K562 (cell line): ENCODE measurements at regions not wholly inside any gene's neighbourhood (a gene's known extent, or its start where the extent isn't known, plus 50 kb on each side); places are given as distances from the start of the nearest gene placed in this dataset.
"Not testable (repeated sequence)": the region's sequence is repeated elsewhere in the genome, so short reads cannot be mapped to it uniquely, and the experiment has no call there.

Experiments
- ATAC-seq: fragments of 200-7000 bp; cut with Tn5 transposase; 3 replicates; pipeline ENCODE4 v1.9.1; 2020; ENCODE audit warnings: moderate library complexity
- BruUV-seq: library from RNA; stranded (reverse); fragments of 400-500 nt; replicated peaks from 2 replicates; lab custom pipeline; 2021; lab: Mats Ljungman, UMichigan
- CTCF ChIA-PET: fragments of 300-600 bp; formaldehyde crosslinking; extraction: SDS; loops from one replicate; lab custom pipeline; 2021; ENCODE audit warnings: low intra/inter-chr PET ratio; lab: Yijun Ruan, JAX
- POLR2A ChIA-PET: fragments of 300-600, 350-650 bp; sonication (Branson Sonifier 250); formaldehyde crosslinking; extraction: SDS; loops from one replicate; lab custom pipeline; 2021; ENCODE audit warnings: antibody characterized with exemption, inconsistent platforms; lab: Yijun Ruan, JAX
- DNase-seq, 4 experiments: peaks; one replicate each; pipeline versions ENCODE4 v3.0.0 to v3.0.0-alpha.2; 2011 to 2018; ENCODE audit warnings: low spot score in 3 of 4, mixed read lengths in 3 of 4; ENCODE audit errors: extremely low read depth in 1 of 4
- FAIRE-seq: peaks from 2 replicates; lab custom pipeline; 2011; peaks lifted over from hg19 to GRCh38; lab: Jason Lieb, UNC
- H2AFZ ChIP-seq: 2 replicates; pipeline ENCODE4 v1.6.0; 2011; ENCODE audit warnings: low read depth, low read length, control low read depth, inconsistent platforms
- H3K27ac ChIP-seq: fragments of 200-600 bp; 3 replicates; pipeline ENCODE4 v1.8.0; 2011; ENCODE audit warnings: low read depth, mild to moderate bottlenecking, control low read depth, inconsistent platforms, low read length, moderate library complexity, mixed read lengths; ENCODE audit errors: extremely low read depth
- H3K27me3 ChIP-seq, 2 experiments: fragments of 300-600 bp in 1 of 2; 2 replicates in 1 of 2; 3 replicates in 1 of 2; pipeline versions ENCODE4 v1.6.0 to v1.8.0; 2011; ENCODE audit warnings: inconsistent platforms in 2 of 2, low read length in 2 of 2, mild to moderate bottlenecking in 1 of 2, mixed read lengths in 1 of 2, moderate library complexity in 1 of 2; ENCODE audit not compliant: control insufficient read depth in 2 of 2, insufficient read depth in 2 of 2
- H3K36me3 ChIP-seq: fragments of 300-600 bp; 3 replicates; pipeline ENCODE4 v1.8.0; 2011; ENCODE audit warnings: mild to moderate bottlenecking, low read length, inconsistent platforms; ENCODE audit not compliant: control insufficient read depth, insufficient read depth
- H3K4me1 ChIP-seq, 2 experiments: fragments of 200-600 bp in 1 of 2; replicated peaks in 1 of 2; 2 replicates in 1 of 2; 3 replicates in 1 of 2; pipeline versions ENCODE4 v1.5.1 to v1.8.0; 2011; ENCODE audit warnings: inconsistent platforms in 2 of 2, low read length in 2 of 2, mild to moderate bottlenecking in 1 of 2, mixed read lengths in 1 of 2, moderate library complexity in 1 of 2; ENCODE audit not compliant: control insufficient read depth in 2 of 2, insufficient read depth in 2 of 2
- H3K4me2 ChIP-seq: 2 replicates; pipeline ENCODE4 v1.6.1; 2011; ENCODE audit warnings: low read length, control low read depth, inconsistent platforms, mixed read lengths; ENCODE audit not compliant: insufficient read depth
- H3K4me3 ChIP-seq: fragments of 200-600 bp; sonication (generic), shearing (Covaris generic); 2 replicates; pipeline ENCODE4 v1.5.1; 2016; ENCODE audit warnings: control low read depth, inconsistent platforms
- H3K79me2 ChIP-seq: fragments of 200-600 bp; 3 replicates; pipeline ENCODE4 v1.8.0; 2011; ENCODE audit warnings: low read length, inconsistent platforms; ENCODE audit not compliant: control insufficient read depth, insufficient read depth
- H3K9ac ChIP-seq, 2 experiments: 2 replicates each; pipeline versions ENCODE4 v1.6.0 to v1.6.1; 2011; ENCODE audit warnings: low read depth in 2 of 2, low read length in 2 of 2, control low read depth in 1 of 2, inconsistent platforms in 1 of 2, mild to moderate bottlenecking in 1 of 2, mixed read lengths in 1 of 2; ENCODE audit not compliant: insufficient read depth in 1 of 2
- H3K9me1 ChIP-seq: one replicate; pipeline ENCODE4 v1.6.0; 2011; ENCODE audit warnings: inconsistent platforms, mild to moderate bottlenecking, low read length, moderate library complexity; ENCODE audit not compliant: control insufficient read depth, insufficient read depth
- H3K9me3 ChIP-seq: replicated peaks from 2 replicates; pipeline ENCODE4 v1.5.1; 2011; ENCODE audit warnings: low read depth, low read length, inconsistent platforms; ENCODE audit not compliant: control insufficient read depth, insufficient read depth
- H4K20me1 ChIP-seq: replicated peaks from 2 replicates; pipeline ENCODE4 v1.6.1; 2011; ENCODE audit warnings: low read length, inconsistent platforms, mixed read lengths; ENCODE audit not compliant: control insufficient read depth, insufficient read depth
- WGBS: fragments of 100-300 bp; shearing (Covaris generic); methylation state at CpG from one replicate; pipeline ENCODE4 v1.1.6; 2016; ENCODE audit warnings: low coverage, mixed read lengths; ENCODE audit not compliant: insufficient coverage; ENCODE audit errors: missing lambda C conversion rate; 5-methylcytosine and 5-hydroxymethylcytosine counted together
- in situ Hi-C: fragments of 300-500 bp; cut with MboI; formaldehyde crosslinking; loops from 4 replicates; pipeline ENCODE4 v1.15.0; 2018; ENCODE audit warnings: inconsistent platforms, mixed read lengths
- intact Hi-C: fragments of 100-400 bp; cut with micrococcal nuclease; formaldehyde crosslinking; loops from 2 replicates; pipeline ENCODE4 v1.14.2; 2022
- TF ChIP-seq, protein P1 (sequence below): fragments of 450-650 bp; IDR thresholded peaks from 2 replicates; pipeline ENCODE4 v1.6.1; 2018; ENCODE audit not compliant: partially characterized antibody
- TF ChIP-seq, protein P2 (sequence below): fragments of 200-800 bp; sonication (Bioruptor generic); IDR thresholded peaks from 2 replicates; pipeline ENCODE4 v1.6.1; 2017; ENCODE audit warnings: missing genetic modification characterization, missing compliant biosample characterization

DNA sequence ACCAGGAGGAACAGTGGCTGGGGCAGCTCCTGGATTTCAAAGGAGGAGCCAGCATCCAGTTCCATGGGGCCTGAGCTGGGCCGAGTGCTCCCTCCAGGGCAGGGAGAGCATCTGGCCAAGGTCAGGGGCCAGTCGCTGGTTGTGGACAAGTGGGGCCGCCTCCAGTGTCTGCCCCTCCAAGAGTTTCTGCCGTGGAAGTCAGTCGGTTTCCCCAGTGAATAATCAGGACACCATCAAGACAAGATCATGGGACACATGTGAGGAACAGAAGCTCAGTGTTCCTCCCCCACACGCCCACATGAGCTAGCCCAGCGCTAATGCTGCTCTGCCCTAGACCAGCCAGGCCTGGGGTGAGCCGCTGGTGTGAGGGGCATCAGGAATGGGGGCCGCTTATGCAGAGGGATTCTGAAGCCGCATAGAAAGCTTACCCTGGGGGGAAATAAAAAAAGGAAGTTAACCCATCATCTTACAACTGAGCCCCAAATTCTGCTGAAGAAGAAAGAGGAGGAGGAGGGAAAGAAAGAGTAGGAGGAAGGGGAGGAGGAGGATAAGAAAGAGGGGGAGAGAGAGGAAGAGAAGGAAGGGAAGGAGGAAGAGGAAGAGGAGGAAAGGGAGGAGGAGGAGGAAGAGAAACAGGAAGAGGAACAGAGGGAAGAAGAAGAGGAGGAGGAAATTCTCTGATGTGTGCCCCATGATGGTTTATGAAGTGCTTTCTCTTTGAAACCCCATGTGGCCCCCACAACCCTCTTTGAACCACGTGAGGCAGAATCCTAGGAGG is 198.4 kb downstream of the MATN1 start (continued):
- TF ChIP-seq, protein P1, sequence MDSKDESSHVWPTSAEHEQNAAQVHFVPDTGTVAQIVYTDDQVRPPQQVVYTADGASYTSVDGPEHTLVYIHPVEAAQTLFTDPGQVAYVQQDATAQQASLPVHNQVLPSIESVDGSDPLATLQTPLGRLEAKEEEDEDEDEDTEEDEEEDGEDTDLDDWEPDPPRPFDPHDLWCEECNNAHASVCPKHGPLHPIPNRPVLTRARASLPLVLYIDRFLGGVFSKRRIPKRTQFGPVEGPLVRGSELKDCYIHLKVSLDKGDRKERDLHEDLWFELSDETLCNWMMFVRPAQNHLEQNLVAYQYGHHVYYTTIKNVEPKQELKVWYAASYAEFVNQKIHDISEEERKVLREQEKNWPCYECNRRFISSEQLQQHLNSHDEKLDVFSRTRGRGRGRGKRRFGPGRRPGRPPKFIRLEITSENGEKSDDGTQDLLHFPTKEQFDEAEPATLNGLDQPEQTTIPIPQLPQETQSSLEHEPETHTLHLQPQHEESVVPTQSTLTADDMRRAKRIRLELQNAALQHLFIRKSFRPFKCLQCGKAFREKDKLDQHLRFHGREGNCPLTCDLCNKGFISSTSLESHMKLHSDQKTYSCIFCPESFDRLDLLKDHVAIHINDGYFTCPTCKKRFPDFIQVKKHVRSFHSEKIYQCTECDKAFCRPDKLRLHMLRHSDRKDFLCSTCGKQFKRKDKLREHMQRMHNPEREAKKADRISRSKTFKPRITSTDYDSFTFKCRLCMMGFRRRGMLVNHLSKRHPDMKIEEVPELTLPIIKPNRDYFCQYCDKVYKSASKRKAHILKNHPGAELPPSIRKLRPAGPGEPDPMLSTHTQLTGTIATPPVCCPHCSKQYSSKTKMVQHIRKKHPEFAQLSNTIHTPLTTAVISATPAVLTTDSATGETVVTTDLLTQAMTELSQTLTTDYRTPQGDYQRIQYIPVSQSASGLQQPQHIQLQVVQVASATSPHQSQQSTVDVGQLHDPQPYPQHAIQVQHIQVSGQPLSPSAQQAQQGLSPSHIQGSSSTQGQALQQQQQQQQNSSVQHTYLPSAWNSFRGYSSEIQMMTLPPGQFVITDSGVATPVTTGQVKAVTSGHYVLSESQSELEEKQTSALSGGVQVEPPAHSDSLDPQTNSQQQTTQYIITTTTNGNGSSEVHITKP, result peak; percentile 63
- TF ChIP-seq, protein P2, sequence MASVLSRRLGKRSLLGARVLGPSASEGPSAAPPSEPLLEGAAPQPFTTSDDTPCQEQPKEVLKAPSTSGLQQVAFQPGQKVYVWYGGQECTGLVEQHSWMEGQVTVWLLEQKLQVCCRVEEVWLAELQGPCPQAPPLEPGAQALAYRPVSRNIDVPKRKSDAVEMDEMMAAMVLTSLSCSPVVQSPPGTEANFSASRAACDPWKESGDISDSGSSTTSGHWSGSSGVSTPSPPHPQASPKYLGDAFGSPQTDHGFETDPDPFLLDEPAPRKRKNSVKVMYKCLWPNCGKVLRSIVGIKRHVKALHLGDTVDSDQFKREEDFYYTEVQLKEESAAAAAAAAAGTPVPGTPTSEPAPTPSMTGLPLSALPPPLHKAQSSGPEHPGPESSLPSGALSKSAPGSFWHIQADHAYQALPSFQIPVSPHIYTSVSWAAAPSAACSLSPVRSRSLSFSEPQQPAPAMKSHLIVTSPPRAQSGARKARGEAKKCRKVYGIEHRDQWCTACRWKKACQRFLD (CRISPR knock-in tag), result no peak
- TF ChIP-seq, all 486 proteins: peak for 6

DNA sequence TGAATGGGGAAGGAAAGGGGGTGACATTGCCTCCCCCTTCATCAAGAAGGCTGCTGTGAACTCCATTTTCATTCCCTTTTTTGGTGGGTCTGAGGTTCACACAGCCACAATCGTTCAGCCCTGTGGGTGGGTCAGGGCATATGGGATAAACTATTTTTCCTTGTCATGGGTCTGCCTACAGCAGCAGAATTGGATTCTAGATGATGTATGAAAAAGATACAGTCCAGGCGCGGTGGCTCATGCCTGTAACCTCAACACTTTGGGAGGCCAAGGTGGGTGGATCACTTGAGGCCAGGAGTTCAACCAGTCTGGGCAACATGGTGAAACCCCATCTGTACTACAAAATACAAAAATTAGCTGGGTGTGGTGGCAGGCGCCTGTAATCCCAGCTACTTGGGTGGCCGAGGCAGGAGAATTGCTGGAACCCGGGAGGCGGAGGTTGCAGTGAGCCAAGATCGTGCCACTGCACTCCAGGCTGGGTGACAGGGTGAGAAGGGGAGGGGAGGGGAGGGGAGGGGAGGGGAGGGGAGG is 199.3 kb downstream of the MATN1 start:
- H2AFZ ChIP-seq, intact Hi-C loops, H4K20me1 ChIP-seq, H3K36me3 ChIP-seq, CTCF ChIA-PET, DNase-seq, H3K79me2 ChIP-seq, H3K4me1 ChIP-seq, H3K4me2 ChIP-seq, ATAC-seq, H3K9ac ChIP-seq, FAIRE-seq, H3K27ac ChIP-seq, in situ Hi-C loops, H3K9me1 ChIP-seq, H3K4me3 ChIP-seq, BruUV-seq, H3K9me3 ChIP-seq: not testable (repeated sequence)
- H3K27me3 ChIP-seq, result peaks cover 0 to 31% of the 10 kb centered on the region in 2 experiments; a peak in 2 of 5 replicates
- POLR2A ChIA-PET, result interaction anchor here (0.6 to 1.0 kb wide), 2 partner anchors 11 to 1019 kb away, joined by 3 to 4 read pairs; no protein-coding TSS in a partner anchor
- WGBS, result 0% methylated on average over 7 of the region's 8 CpGs
